H9 (cell line): ENCODE measurements at regions not wholly inside any gene's neighbourhood (a gene's known extent, or its start where the extent isn't known, plus 50 kb on each side); places are given as distances from the start of the nearest gene placed in this dataset.
A peak's percentile ranks its signal among the peaks of the same experiment; 100 is the strongest.

Experiments
- DNase-seq: peaks from one replicate; pipeline ENCODE4 v3.0.0-alpha.2; 2017
- H2AFZ ChIP-seq: one replicate; pipeline ENCODE4 v1.6.1; 2013; ENCODE audit warnings: mild to moderate bottlenecking, low read length, control low read depth, moderate library complexity
- H2AK5ac ChIP-seq: 2 replicates; pipeline ENCODE4 v1.6.1; 2013; ENCODE audit warnings: low read length, control low read depth, mixed read lengths; ENCODE audit not compliant: insufficient read length
- H2BK120ac ChIP-seq: one replicate; pipeline ENCODE4 v1.6.1; 2013; ENCODE audit warnings: low read depth, mild to moderate bottlenecking, low read length, control low read depth, inconsistent platforms; ENCODE audit not compliant: poor library complexity, severe bottlenecking
- H2BK12ac ChIP-seq: 2 replicates; pipeline ENCODE4 v1.6.1; 2013; ENCODE audit warnings: low read length, control low read depth, mixed read lengths, low read depth; ENCODE audit not compliant: insufficient read length
- H2BK15ac ChIP-seq: 2 replicates; pipeline ENCODE4 v1.6.1; 2013; ENCODE audit warnings: low read depth, low read length, control low read depth
- H2BK20ac ChIP-seq: one replicate; pipeline ENCODE4 v1.6.1; 2013; ENCODE audit warnings: low read depth, mild to moderate bottlenecking, low read length, control low read depth, inconsistent platforms; ENCODE audit not compliant: poor library complexity, severe bottlenecking
- H2BK5ac ChIP-seq: 2 replicates; pipeline ENCODE4 v1.6.1; 2013; ENCODE audit warnings: low read length, control low read depth, mixed read lengths; ENCODE audit not compliant: insufficient read length
- H3K14ac ChIP-seq: 2 replicates; pipeline ENCODE4 v1.6.1; 2013; ENCODE audit warnings: low read length, control low read depth; ENCODE audit not compliant: insufficient read depth
- H3K18ac ChIP-seq: 2 replicates; pipeline ENCODE4 v1.6.1; 2013; ENCODE audit warnings: low read depth, mild to moderate bottlenecking, mixed read lengths, low read length, control low read depth; ENCODE audit not compliant: insufficient read length
- H3K23ac ChIP-seq: 2 replicates; pipeline ENCODE4 v1.6.1; 2013; ENCODE audit warnings: low read length, control low read depth, mixed read lengths, low read depth; ENCODE audit not compliant: insufficient read length
- H3K23me2 ChIP-seq: 2 replicates; pipeline ENCODE4 v1.6.1; 2013; ENCODE audit warnings: low read depth, mild to moderate bottlenecking, mixed read lengths, low read length, control low read depth; ENCODE audit not compliant: insufficient read length, poor library complexity, severe bottlenecking
- H3K27ac ChIP-seq: 2 replicates; pipeline ENCODE4 v1.5.1; 2013; ENCODE audit warnings: low read length, control low read depth, mixed read lengths, low read depth; ENCODE audit not compliant: insufficient read length
- H3K27me3 ChIP-seq: 2 replicates; pipeline ENCODE4 v1.6.1; 2013; ENCODE audit warnings: low read length, control low read depth, inconsistent platforms; ENCODE audit not compliant: insufficient read depth
- H3K4ac ChIP-seq: 2 replicates; pipeline ENCODE4 v1.6.1; 2013; ENCODE audit warnings: low read depth, mild to moderate bottlenecking, control low read depth, inconsistent platforms, low read length, moderate library complexity
- H3K4me1 ChIP-seq: 2 replicates; pipeline ENCODE4 v1.6.1; 2013; ENCODE audit warnings: low read length, control low read depth, inconsistent platforms; ENCODE audit not compliant: insufficient read depth
- H3K4me2 ChIP-seq: 2 replicates; pipeline ENCODE4 v1.6.1; 2013; ENCODE audit warnings: low read length, control low read depth, mixed read lengths; ENCODE audit not compliant: insufficient read length, insufficient read depth
- H3K56ac ChIP-seq: 2 replicates; pipeline ENCODE4 v1.6.1; 2013; ENCODE audit warnings: low read depth, mild to moderate bottlenecking, mixed read lengths, low read length, control low read depth; ENCODE audit not compliant: insufficient read length
- H3K79me1 ChIP-seq: 2 replicates; pipeline ENCODE4 v1.6.1; 2013; ENCODE audit warnings: low read depth, mild to moderate bottlenecking, moderate library complexity, low read length, control low read depth, inconsistent platforms; ENCODE audit not compliant: insufficient read depth, poor library complexity, severe bottlenecking
- H3K79me2 ChIP-seq: 2 replicates; pipeline ENCODE4 v1.6.1; 2013; ENCODE audit warnings: low read length, control low read depth, inconsistent platforms; ENCODE audit not compliant: insufficient read depth
- H3K9ac ChIP-seq: 2 replicates; pipeline ENCODE4 v1.6.1; 2013; ENCODE audit warnings: low read length, control low read depth, mixed read lengths; ENCODE audit not compliant: insufficient read length; ENCODE audit errors: extremely low read depth
- H3K9me3 ChIP-seq: one replicate; pipeline ENCODE4 v1.6.1; 2013; ENCODE audit warnings: low read depth, low read length, inconsistent platforms; ENCODE audit not compliant: control insufficient read depth
- H3T11ph ChIP-seq: one replicate; pipeline ENCODE4 v1.6.1; 2013; ENCODE audit warnings: mild to moderate bottlenecking, low read length, control low read depth, inconsistent platforms
- H4K20me1 ChIP-seq: one replicate; pipeline ENCODE4 v1.6.1; 2013; ENCODE audit not compliant: control insufficient read depth, insufficient read length, insufficient read depth
- H4K5ac ChIP-seq: 2 replicates; pipeline ENCODE4 v1.6.1; 2013; ENCODE audit warnings: low read depth, mild to moderate bottlenecking, mixed read lengths, low read length, control low read depth; ENCODE audit not compliant: insufficient read length
- H4K8ac ChIP-seq: replicated peaks from 2 replicates; pipeline ENCODE4 v1.6.1; 2013; ENCODE audit warnings: low read length, control low read depth, mixed read lengths, low read depth; ENCODE audit not compliant: insufficient read length
- H4K91ac ChIP-seq: 2 replicates; pipeline ENCODE4 v1.6.1; 2013; ENCODE audit warnings: low read depth, mild to moderate bottlenecking, moderate library complexity, mixed read lengths, low read length, control low read depth; ENCODE audit not compliant: insufficient read length
- H3K27ac Mint-ChIP-seq, 3 experiments: 2 replicates in 2 of 3; 3 replicates in 1 of 3; pipeline ENCODE4 v1.8.0; 2020 to 2021; ENCODE audit warnings: mixed read lengths in 3 of 3, mild to moderate bottlenecking in 1 of 3, moderate library complexity in 1 of 3
- H3K27me3 Mint-ChIP-seq: 2 replicates; pipeline ENCODE4 v1.8.0; 2021; ENCODE audit warnings: low read depth, mild to moderate bottlenecking, moderate library complexity, mixed read lengths
- H3K36me3 Mint-ChIP-seq, 3 experiments: 2 replicates in 2 of 3; 3 replicates in 1 of 3; pipeline ENCODE4 v1.8.0; 2020 to 2021; ENCODE audit warnings: low read depth in 3 of 3, mixed read lengths in 3 of 3; ENCODE audit not compliant: insufficient read depth in 1 of 3
- H3K4me1 Mint-ChIP-seq, 2 experiments: 2 replicates each; pipeline ENCODE4 v1.8.0; 2020; ENCODE audit warnings: mixed read lengths in 2 of 2
- H3K4me3 Mint-ChIP-seq, 2 experiments: 2 replicates in 1 of 2; 3 replicates in 1 of 2; pipeline ENCODE4 v1.8.0; 2020 to 2021; ENCODE audit warnings: mild to moderate bottlenecking in 2 of 2, mixed read lengths in 2 of 2, moderate library complexity in 1 of 2
- H3K9me3 Mint-ChIP-seq, 2 experiments: 2 replicates in 1 of 2; 3 replicates in 1 of 2; pipeline ENCODE4 v1.8.0; 2020; ENCODE audit warnings: mild to moderate bottlenecking in 2 of 2, mixed read lengths in 2 of 2, moderate library complexity in 1 of 2
- WGBS: extraction: QIAGEN DNeasy Blood & Tissue Kit; methylation state at CpG from one replicate; pipeline ENCODE4 v1.1.7; 2013; ENCODE audit warnings: missing lambda C conversion rate, low lambda C conversion rate, mixed read lengths; ENCODE audit not compliant: insufficient read length; ENCODE audit errors: extremely low coverage; 5-methylcytosine and 5-hydroxymethylcytosine counted together
- TF ChIP-seq, protein P1 (sequence below): fragments of 200-600 bp; sonication (generic); conservative IDR thresholded peaks from 3 replicates; pipeline ENCODE4 v1.8.0; 2021; ENCODE audit warnings: antibody characterized with exemption, mild to moderate bottlenecking

DNA sequence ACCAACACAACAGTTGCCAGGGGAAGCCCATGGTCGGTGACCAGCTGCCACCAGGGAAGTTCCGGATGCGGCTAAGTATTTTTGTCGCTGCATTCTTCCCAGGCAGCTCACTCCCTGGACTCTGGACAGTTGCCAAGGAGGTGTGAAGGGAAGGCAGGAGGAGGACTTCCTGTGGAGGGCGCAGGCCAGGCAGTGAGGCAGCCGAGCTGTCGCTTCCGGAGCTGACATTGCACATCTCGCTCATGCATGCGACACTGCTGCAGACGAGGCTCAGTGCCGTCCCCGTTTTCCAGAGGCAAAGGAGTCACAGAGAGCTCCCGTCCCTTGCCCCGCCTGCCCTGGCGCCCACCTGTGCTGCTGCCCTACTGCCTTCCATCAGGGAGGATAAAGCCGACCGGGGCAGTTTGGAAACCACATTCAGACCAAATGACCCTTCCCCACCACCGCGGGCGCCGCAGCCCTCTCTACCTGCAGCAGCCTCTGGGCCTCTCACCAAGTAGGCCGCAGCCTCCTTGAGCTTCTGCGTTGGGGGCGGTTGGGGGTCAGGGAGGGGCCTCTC lies 81.4 kb downstream of the NENF start:
- whole genome bisulfite sequencing = no CpG with 5 or more reads among the region's 25 CpGs
- peaks cover 22% of the 10 kb centered on the region for H3K27me3 Mint-ChIP-seq

More for the DNA sequence above, 81.4 kb downstream of the NENF start:
- Histone ChIP-seq H4K5ac (no peak overlapping the region), H4K8ac (no peak overlapping the region), H4K91ac (no peak overlapping the region), H3K4me1 (0 out of 2 replicates have a peak, but pooled peaks cover 3% of the 10 kb centered on the region), H3K14ac (no peak overlapping the region; the same call in 1 of the 2 replicates), H2BK20ac (no peak overlapping the region), H3K9ac (no peak overlapping the region), H3K79me1 (no peaks in the 10 kb centered on the region), H2BK15ac (no peak overlapping the region), H3K27me3 (no peaks in the 10 kb centered on the region; the same call in 1 of the 2 replicates), H2BK120ac (no peak overlapping the region), H3K4me2 (no peak overlapping the region), H2BK5ac (no peak overlapping the region), H3K23me2 (no peaks in the 10 kb centered on the region), H3K18ac (no peak overlapping the region), H3K9me3 (no peaks in the 10 kb centered on the region), H2AK5ac (no peak overlapping the region), H3K23ac (no peak overlapping the region), H3T11ph (no peak overlapping the region), H4K20me1 (no peaks in the 10 kb centered on the region), H3K56ac (no peak overlapping the region), H2BK12ac (no peak overlapping the region), H3K4ac (no peak overlapping the region), H3K79me2 (no peaks in the 10 kb centered on the region), H2AFZ (no peak overlapping the region), H3K27ac (no peak overlapping the region)
- Mint-ChIP-seq H3K4me1 (peaks cover 16 to 24% of the 10 kb centered on the region in 2 experiments), H3K27ac (no peak overlapping the region), H3K4me3 (no peak overlapping the region), H3K9me3 (no peaks in the 10 kb centered on the region; a peak in 1 of 5 replicates), H3K36me3 (no peaks in the 10 kb centered on the region)
- TF ChIP-seq, protein P1, sequence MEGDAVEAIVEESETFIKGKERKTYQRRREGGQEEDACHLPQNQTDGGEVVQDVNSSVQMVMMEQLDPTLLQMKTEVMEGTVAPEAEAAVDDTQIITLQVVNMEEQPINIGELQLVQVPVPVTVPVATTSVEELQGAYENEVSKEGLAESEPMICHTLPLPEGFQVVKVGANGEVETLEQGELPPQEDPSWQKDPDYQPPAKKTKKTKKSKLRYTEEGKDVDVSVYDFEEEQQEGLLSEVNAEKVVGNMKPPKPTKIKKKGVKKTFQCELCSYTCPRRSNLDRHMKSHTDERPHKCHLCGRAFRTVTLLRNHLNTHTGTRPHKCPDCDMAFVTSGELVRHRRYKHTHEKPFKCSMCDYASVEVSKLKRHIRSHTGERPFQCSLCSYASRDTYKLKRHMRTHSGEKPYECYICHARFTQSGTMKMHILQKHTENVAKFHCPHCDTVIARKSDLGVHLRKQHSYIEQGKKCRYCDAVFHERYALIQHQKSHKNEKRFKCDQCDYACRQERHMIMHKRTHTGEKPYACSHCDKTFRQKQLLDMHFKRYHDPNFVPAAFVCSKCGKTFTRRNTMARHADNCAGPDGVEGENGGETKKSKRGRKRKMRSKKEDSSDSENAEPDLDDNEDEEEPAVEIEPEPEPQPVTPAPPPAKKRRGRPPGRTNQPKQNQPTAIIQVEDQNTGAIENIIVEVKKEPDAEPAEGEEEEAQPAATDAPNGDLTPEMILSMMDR = no peak
- DNase-seq = peak; percentile 52
